T-helper 1 cell treated with Interleukin-12 subunit alpha and Interleukin-12 subunit beta and Interleukin-4 antibody, amounts not matched to agents 30 μg/mL and 1 μg/mL, for 36 hours (primary cell): ENCODE measurements at regions not wholly inside any gene's neighbourhood (a gene's known extent, or its start where the extent isn't known, plus 50 kb on each side); places are given as distances from the start of the nearest gene placed in this dataset.
"Not testable (repeated sequence)": the region's sequence is repeated elsewhere in the genome, so short reads cannot be mapped to it uniquely, and the experiment has no call there.

Source experiments
- H3K27ac Mint-ChIP-seq: one replicate; pipeline ENCODE4 v1.8.0; 2021; ENCODE audit warnings: mild to moderate bottlenecking, mixed read lengths
- H3K27me3 Mint-ChIP-seq: one replicate; pipeline ENCODE4 v1.8.0; 2021; ENCODE audit warnings: low read depth, mixed read lengths
- H3K36me3 Mint-ChIP-seq: one replicate; pipeline ENCODE4 v1.8.0; 2021; ENCODE audit warnings: low read depth, mixed read lengths
- H3K4me1 Mint-ChIP-seq: one replicate; pipeline ENCODE4 v1.8.0; 2021; ENCODE audit warnings: low read depth, mixed read lengths
- H3K4me3 Mint-ChIP-seq: one replicate; pipeline ENCODE4 v1.8.0; 2021; ENCODE audit warnings: mild to moderate bottlenecking, moderate library complexity, mixed read lengths
- H3K9me3 Mint-ChIP-seq: one replicate; pipeline ENCODE4 v1.8.0; 2021; ENCODE audit warnings: mixed read lengths

GRCh38 chr14:89684139-89684538 is 267.1 kb upstream of the FOXN3 start:
- H3K27me3 Mint-ChIP-seq: no peaks in the 10 kb centered on the region
- H3K36me3 Mint-ChIP-seq: peaks cover 9% of the 10 kb centered on the region
- H3K27ac Mint-ChIP-seq: no peak overlapping the region
- H3K9me3 Mint-ChIP-seq: peaks cover 34% of the 10 kb centered on the region
- no peak overlapping the region for H3K4me3 Mint-ChIP-seq
- peaks cover 25% of the 10 kb centered on the region for H3K4me1 Mint-ChIP-seq

DNA sequence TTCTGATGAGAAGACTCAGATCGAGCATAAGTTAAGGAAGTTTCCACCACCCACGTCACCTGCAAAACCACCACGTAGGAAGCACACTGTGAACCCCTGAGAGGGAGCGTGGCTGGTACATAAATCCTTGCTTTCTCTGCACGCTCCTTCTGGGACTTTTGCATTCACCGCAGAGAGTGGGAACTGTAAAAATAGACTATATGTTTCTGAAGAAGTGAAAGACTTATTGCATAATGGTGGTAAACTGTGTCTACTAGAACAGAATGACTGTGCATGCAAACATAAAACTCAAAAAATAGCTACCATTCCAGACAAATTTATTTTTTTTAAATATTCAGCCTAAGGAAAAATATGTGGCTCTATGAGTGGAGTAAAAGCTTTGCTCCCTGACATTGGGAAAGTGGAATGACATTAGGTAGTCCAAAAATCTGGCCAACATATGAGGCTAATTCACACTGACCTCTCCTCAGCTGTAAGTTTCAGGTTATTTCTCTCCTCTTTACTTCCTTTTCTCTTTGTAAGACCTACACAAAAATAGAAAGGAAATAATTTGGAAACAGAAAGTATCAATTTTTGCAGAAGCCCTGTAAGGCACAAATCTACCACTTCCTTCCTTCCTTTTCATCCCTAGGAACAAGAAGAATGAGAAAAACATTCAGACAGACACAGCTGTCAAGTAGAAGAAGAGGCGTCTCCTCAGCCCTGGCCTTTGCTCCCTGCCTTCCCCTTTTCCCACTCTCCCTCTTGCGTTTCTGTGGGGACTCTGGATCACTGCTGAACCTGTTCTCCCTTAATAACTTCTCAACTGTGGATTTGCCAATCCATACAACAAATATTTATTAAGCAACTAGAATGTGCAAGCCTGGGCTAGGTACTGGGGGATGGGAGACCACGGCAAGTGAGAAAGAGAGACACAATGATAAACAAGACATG is 264.3 kb upstream of the FOXN3 start:
- peaks cover 5% of the 10 kb centered on the region for H3K36me3 Mint-ChIP-seq

DNA sequence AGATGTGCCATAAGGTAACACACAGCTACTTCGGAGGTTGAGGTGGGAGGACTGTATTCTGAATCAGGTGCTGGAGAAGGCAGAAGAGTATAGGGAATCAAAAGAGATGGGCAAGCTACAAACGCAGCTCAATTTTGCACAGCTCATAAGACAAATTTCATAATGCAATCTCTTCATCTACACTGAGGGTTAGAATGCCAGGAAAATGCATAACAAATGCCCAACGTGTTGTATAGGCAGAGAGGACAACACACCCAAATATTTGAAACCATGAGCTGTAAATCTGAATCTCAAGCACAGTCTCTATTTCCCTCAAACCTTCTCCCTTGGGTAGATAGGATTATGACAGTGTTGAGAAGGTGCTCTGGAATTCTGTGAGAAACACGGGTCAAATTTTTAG is 263.1 kb upstream of the FOXN3 start:
- Mint-ChIP-seq H3K4me1 (peaks cover 30% of the 10 kb centered on the region), H3K27ac (no peak overlapping the region), H3K9me3 (peaks cover 12% of the 10 kb centered on the region), H3K4me3 (no peak overlapping the region), H3K27me3 (no peaks in the 10 kb centered on the region), H3K36me3 (peaks cover 5% of the 10 kb centered on the region)

More for the DNA sequence above, 264.3 kb upstream of the FOXN3 start:
- Mint-ChIP-seq H3K27ac (peak overlapping the region; percentile 76), H3K9me3 (peaks cover 16% of the 10 kb centered on the region), H3K4me1 (peaks cover 29% of the 10 kb centered on the region), H3K4me3 (peak overlapping the region; percentile 61), H3K27me3 (no peaks in the 10 kb centered on the region)

GRCh38 chr14:89678768-89679167 is 261.7 kb upstream of the FOXN3 start:
- Mint-ChIP-seq H3K9me3 (no peaks in the 10 kb centered on the region), H3K4me1 (peaks cover 30% of the 10 kb centered on the region), H3K27me3 (no peaks in the 10 kb centered on the region), H3K27ac (no peak overlapping the region), H3K4me3 (no peak overlapping the region), H3K36me3 (peaks cover 2% of the 10 kb centered on the region)

- H3K27ac Mint-ChIP-seq: no peak overlapping the region
- H3K36me3 Mint-ChIP-seq: no peaks in the 10 kb centered on the region
- no peaks in the 10 kb centered on the region for H3K9me3 Mint-ChIP-seq
- peaks cover 22% of the 10 kb centered on the region for H3K4me1 Mint-ChIP-seq
- no peak overlapping the region for H3K4me3 Mint-ChIP-seq
- H3K27me3 Mint-ChIP-seq: no peaks in the 10 kb centered on the region
These were observed 258.6 kb upstream of the FOXN3 start for GRCh38 chr14:89675590-89675989.

GRCh38 chr14:89674936-89675335 is 257.9 kb upstream of the FOXN3 start:
- Mint-ChIP-seq H3K4me3 (no peak overlapping the region), H3K27ac (no peak overlapping the region), H3K4me1 (peaks cover 17% of the 10 kb centered on the region), H3K36me3 (no peaks in the 10 kb centered on the region), H3K27me3 (no peaks in the 10 kb centered on the region), H3K9me3 (no peaks in the 10 kb centered on the region)

- Mint-ChIP-seq H3K27ac (no peak overlapping the region), H3K9me3 (no peaks in the 10 kb centered on the region), H3K4me1 (peaks cover 20% of the 10 kb centered on the region), H3K36me3 (peaks cover 1% of the 10 kb centered on the region), H3K27me3 (no peaks in the 10 kb centered on the region), H3K4me3 (no peak overlapping the region)
These were observed 257.2 kb upstream of the FOXN3 start for GRCh38 chr14:89674240-89674639.

GRCh38 chr14:89673512-89674225 is 256.6 kb upstream of the FOXN3 start:
- no peaks in the 10 kb centered on the region for H3K9me3 Mint-ChIP-seq
- no peaks in the 10 kb centered on the region for H3K27me3 Mint-ChIP-seq
- no peak overlapping the region for H3K4me3 Mint-ChIP-seq
- H3K27ac Mint-ChIP-seq: no peak overlapping the region
- peaks cover 2% of the 10 kb centered on the region for H3K36me3 Mint-ChIP-seq
- H3K4me1 Mint-ChIP-seq: peaks cover 25% of the 10 kb centered on the region

GRCh38 chr14:89672636-89673511 is 255.8 kb upstream of the FOXN3 start:
- H3K4me1 Mint-ChIP-seq: peaks cover 30% of the 10 kb centered on the region
- peak overlapping the region; percentile 38 for H3K27ac Mint-ChIP-seq
- H3K9me3 Mint-ChIP-seq: no peaks in the 10 kb centered on the region
- peaks cover 5% of the 10 kb centered on the region for H3K36me3 Mint-ChIP-seq
- H3K27me3 Mint-ChIP-seq: no peaks in the 10 kb centered on the region
- no peak overlapping the region for H3K4me3 Mint-ChIP-seq

GRCh38 chr14:89669193-89669592 is 252.2 kb upstream of the FOXN3 start:
- H3K27ac Mint-ChIP-seq: peak overlapping the region; percentile 60
- peaks cover 9% of the 10 kb centered on the region for H3K36me3 Mint-ChIP-seq
- H3K9me3 Mint-ChIP-seq: peaks cover 13% of the 10 kb centered on the region
- H3K4me3 Mint-ChIP-seq: no peak overlapping the region
- peaks cover 28% of the 10 kb centered on the region for H3K4me1 Mint-ChIP-seq
- no peaks in the 10 kb centered on the region for H3K27me3 Mint-ChIP-seq

DNA sequence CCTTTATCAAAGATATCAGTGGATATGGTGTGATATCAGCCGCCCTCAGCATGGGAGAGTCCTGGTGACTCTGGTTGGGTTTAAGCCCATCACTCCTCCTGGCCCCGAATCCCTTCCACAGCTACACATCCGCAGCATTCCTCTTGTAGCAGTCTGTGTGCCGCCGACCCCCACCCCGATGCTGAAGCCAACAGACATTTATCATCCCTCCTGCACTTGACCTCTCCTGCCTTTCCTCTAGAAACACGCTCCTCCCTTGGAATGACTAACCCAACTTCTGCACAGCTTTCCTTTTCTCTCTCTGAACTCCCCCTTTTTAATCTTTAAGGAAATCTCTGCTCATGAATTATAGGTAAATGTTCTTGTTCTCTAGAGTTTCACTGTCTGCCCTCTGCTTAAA is 250.9 kb upstream of the FOXN3 start:
- no peak overlapping the region for H3K4me3 Mint-ChIP-seq
- no peaks in the 10 kb centered on the region for H3K27me3 Mint-ChIP-seq
- peaks cover 25% of the 10 kb centered on the region for H3K4me1 Mint-ChIP-seq
- H3K36me3 Mint-ChIP-seq: peaks cover 9% of the 10 kb centered on the region
- H3K27ac Mint-ChIP-seq: no peak overlapping the region
- H3K9me3 Mint-ChIP-seq: peaks cover 13% of the 10 kb centered on the region

GRCh38 chr14:89665300-89666081 is 248.5 kb upstream of the FOXN3 start:
- not testable (repeated sequence) for H3K27me3 Mint-ChIP-seq, H3K36me3 Mint-ChIP-seq, H3K27ac Mint-ChIP-seq, H3K4me3 Mint-ChIP-seq
- H3K4me1 Mint-ChIP-seq: peaks cover 18% of the 10 kb centered on the region
- peaks cover 13% of the 10 kb centered on the region for H3K9me3 Mint-ChIP-seq

DNA sequence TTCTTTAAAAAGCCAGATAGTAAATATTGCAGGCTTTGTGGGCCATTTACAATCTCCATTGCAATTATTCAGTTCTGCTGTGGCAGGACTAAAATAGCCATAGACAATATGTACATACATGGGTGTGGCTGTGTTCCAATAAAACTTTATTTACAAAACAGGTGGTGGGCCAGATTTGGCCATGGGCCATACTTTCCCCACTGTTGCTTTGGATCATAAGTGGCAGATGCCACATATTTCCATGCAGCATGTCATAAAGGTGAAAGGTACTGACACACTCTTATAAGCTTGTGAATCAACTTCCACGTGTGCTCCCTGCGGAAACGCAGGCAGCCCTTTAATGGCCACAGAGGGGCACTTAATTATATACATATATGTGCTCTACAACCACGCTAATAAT is 244.4 kb upstream of the FOXN3 start:
- Mint-ChIP-seq H3K27ac (no peak overlapping the region), H3K36me3 (peaks cover 6% of the 10 kb centered on the region), H3K27me3 (peaks cover 4% of the 10 kb centered on the region), H3K4me3 (no peak overlapping the region), H3K4me1 (no peaks in the 10 kb centered on the region), H3K9me3 (peaks cover 22% of the 10 kb centered on the region)
